PC-3 (cell line): ENCODE measurements at regions not wholly inside any gene's neighbourhood (a gene's known extent, or its start where the extent isn't known, plus 50 kb on each side); places are given as distances from the start of the nearest gene placed in this dataset.

Experiments used
- ATAC-seq: fragments of 200-7000 bp; cut with Tn5 transposase; 2 replicates; pipeline ENCODE4 v1.9.1; 2020; ENCODE audit warnings: mild to moderate bottlenecking, moderate library complexity
- BruUV-seq: library from RNA; stranded (reverse); fragments of 400-500 nt; replicated peaks from 2 replicates; lab custom pipeline; 2021; lab: Mats Ljungman, UMichigan
- CTCF ChIA-PET: fragments of 300-600 bp; sonication (Branson Sonifier 250); formaldehyde crosslinking; loops from one replicate; lab custom pipeline; 2022; ENCODE audit warnings: antibody characterized with exemption; lab: Charles Lee
- POLR2A ChIA-PET: fragments of 300-600 bp; sonication (Branson Sonifier 250); formaldehyde crosslinking; loops from one replicate; lab custom pipeline; 2022; ENCODE audit warnings: antibody characterized with exemption; ENCODE audit not compliant: unreplicated experiment; lab: Charles Lee
- DNase-seq: peaks from one replicate; pipeline ENCODE4 v3.0.0-alpha.2; 2015
- H2AFZ ChIP-seq: fragments of 300-600 bp; sonication (generic); 2 replicates; pipeline ENCODE4 v1.6.0; 2016; ENCODE audit warnings: antibody characterized with exemption, low read length
- H3F3A ChIP-seq: fragments of 300-600 bp; sonication (generic); one replicate; pipeline ENCODE4 v1.6.0; 2017; ENCODE audit warnings: antibody characterized with exemption, low read length, control low read depth, mild to moderate bottlenecking; ENCODE audit not compliant: unreplicated experiment
- H3K27ac ChIP-seq: fragments of 300-600 bp; sonication (generic); 2 replicates; pipeline ENCODE4 v1.5.1; 2016; ENCODE audit warnings: mild to moderate bottlenecking, low read length
- H3K27me3 ChIP-seq: fragments of 300-600 bp; sonication (generic); 2 replicates; pipeline ENCODE4 v1.6.1; 2016; ENCODE audit warnings: low read length, mixed read lengths
- H3K36me3 ChIP-seq: fragments of 300-600 bp; sonication (generic); 2 replicates; pipeline ENCODE4 v1.6.1; 2016; ENCODE audit warnings: low read depth, mixed run types, low read length, mixed read lengths
- H3K4me1 ChIP-seq: fragments of 300-600 bp; sonication (generic); 2 replicates; pipeline ENCODE4 v1.5.1; 2016; ENCODE audit warnings: low read length; ENCODE audit not compliant: insufficient read depth
- H3K4me2 ChIP-seq: fragments of 300-600 bp; sonication (generic); 2 replicates; pipeline ENCODE4 v1.6.0; 2016; ENCODE audit warnings: low read length
- H3K4me3 ChIP-seq: fragments of 300-600 bp; sonication (generic); 2 replicates; pipeline ENCODE4 v1.5.1; 2016; ENCODE audit warnings: mild to moderate bottlenecking, low read length, mixed read lengths
- H3K79me2 ChIP-seq: fragments of 300-600 bp; sonication (generic); 2 replicates; pipeline ENCODE4 v1.6.1; 2017; ENCODE audit warnings: low read length, mixed read lengths
- H3K9ac ChIP-seq: fragments of 300-600 bp; sonication (generic); 2 replicates; pipeline ENCODE4 v1.6.0; 2016; ENCODE audit warnings: mild to moderate bottlenecking, low read length
- H3K9me2 ChIP-seq: fragments of 300-600 bp; sonication (generic); replicated peaks from 2 replicates; pipeline ENCODE4 v1.6.1; 2016; ENCODE audit warnings: mixed run types, low read length, mixed read lengths
- H3K9me3 ChIP-seq: fragments of 300-600 bp; sonication (generic); 2 replicates; pipeline ENCODE4 v1.6.1; 2016; ENCODE audit warnings: low read length, mixed read lengths
- H4K20me1 ChIP-seq: fragments of 300-600 bp; sonication (generic); 2 replicates; pipeline ENCODE4 v1.6.1; 2016; ENCODE audit warnings: low read length, mixed read lengths
- EZH2 ChIP-seq: fragments of 300-600 bp; sonication (generic); IDR thresholded peaks from one replicate; pipeline ENCODE4 v1.6.1; 2017; ENCODE audit warnings: antibody characterized with exemption, mild to moderate bottlenecking, low read length; ENCODE audit not compliant: unreplicated experiment
- EZH2phosphoT487 ChIP-seq: fragments of 300-600 bp; sonication (generic); IDR thresholded peaks from 2 replicates; pipeline ENCODE4 v1.6.1; 2018; ENCODE audit warnings: mild to moderate bottlenecking, antibody characterized with exemption, low read length, borderline replicate concordance
- intact Hi-C: fragments of 100-400 bp; cut with micrococcal nuclease; formaldehyde crosslinking; loops from 2 replicates; pipeline ENCODE4 v1.9.0; 2023
- TF ChIP-seq, protein P1 (sequence below): fragments of 300-600 bp; sonication (generic); conservative IDR thresholded peaks from 2 replicates; pipeline ENCODE4 v1.5.1; 2017; ENCODE audit warnings: antibody characterized with exemption, low read depth, mild to moderate bottlenecking, low read length

DNA sequence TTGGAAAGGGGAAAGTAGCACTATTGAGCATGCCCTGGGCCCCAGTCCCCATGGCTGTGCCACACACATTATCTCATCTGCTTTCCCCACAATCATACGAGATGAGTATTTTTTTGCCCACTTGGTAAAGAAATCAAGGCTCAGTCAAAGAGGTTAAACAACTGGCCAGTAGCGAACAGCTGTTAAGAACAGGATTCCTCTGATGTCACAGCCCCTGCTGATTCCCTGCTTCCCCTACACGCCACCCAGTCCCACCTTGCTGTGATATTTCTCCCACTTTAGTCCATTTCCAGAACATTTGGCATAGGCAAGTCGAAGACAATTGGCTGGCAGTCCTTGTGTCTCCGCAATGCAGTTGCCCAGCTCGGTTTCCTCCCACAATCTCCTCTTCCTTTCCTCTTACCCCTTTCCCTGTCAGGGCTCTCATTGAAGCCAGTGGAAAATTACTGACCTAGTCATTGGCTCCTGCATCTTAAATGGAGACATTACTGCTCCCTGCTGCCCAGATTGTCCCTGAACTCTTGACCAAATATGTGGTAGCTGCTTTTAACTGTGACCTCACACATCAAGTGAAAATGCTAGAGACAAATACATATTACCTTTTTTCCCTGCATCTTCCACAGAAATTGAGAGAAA lies 56.5 kb upstream of the EEPD1 start:
- Histone ChIP-seq H3K4me1 (no peaks in the 10 kb centered on the region), H3K9ac (no peak overlapping the region), H2AFZ (no peak overlapping the region), H3K36me3 (no peaks in the 10 kb centered on the region), H3F3A (no peaks in the 10 kb centered on the region), H3K27ac (no peak overlapping the region), H3K79me2 (no peaks in the 10 kb centered on the region), H3K9me3 (no peaks in the 10 kb centered on the region), H3K4me3 (no peak overlapping the region), H3K27me3 (no peaks in the 10 kb centered on the region), H4K20me1 (no peaks in the 10 kb centered on the region), H3K4me2 (no peak overlapping the region), H3K9me2 (no peaks in the 10 kb centered on the region)
- DNase-seq (no peak), ATAC-seq (peak; percentile 31; the same call in 1 of the 2 replicates)
- no TSS peak for BruUV-seq
- intact Hi-C loops, result no loop called here
- no peak for TF ChIP-seq EZH2phosphoT487
- TF ChIP-seq, protein P1, sequence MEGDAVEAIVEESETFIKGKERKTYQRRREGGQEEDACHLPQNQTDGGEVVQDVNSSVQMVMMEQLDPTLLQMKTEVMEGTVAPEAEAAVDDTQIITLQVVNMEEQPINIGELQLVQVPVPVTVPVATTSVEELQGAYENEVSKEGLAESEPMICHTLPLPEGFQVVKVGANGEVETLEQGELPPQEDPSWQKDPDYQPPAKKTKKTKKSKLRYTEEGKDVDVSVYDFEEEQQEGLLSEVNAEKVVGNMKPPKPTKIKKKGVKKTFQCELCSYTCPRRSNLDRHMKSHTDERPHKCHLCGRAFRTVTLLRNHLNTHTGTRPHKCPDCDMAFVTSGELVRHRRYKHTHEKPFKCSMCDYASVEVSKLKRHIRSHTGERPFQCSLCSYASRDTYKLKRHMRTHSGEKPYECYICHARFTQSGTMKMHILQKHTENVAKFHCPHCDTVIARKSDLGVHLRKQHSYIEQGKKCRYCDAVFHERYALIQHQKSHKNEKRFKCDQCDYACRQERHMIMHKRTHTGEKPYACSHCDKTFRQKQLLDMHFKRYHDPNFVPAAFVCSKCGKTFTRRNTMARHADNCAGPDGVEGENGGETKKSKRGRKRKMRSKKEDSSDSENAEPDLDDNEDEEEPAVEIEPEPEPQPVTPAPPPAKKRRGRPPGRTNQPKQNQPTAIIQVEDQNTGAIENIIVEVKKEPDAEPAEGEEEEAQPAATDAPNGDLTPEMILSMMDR, result no peak
- TF ChIP-seq EZH2, result no peak
- POLR2A ChIA-PET, result interaction anchor here (0.6 kb wide), 1 partner anchor 19 kb away, joined by 3 read pairs; no protein-coding TSS in a partner anchor
- CTCF ChIA-PET, result interaction anchor here (0.5 kb wide), 1 partner anchor 74 kb away, joined by 5 read pairs; no protein-coding TSS in a partner anchor

DNA sequence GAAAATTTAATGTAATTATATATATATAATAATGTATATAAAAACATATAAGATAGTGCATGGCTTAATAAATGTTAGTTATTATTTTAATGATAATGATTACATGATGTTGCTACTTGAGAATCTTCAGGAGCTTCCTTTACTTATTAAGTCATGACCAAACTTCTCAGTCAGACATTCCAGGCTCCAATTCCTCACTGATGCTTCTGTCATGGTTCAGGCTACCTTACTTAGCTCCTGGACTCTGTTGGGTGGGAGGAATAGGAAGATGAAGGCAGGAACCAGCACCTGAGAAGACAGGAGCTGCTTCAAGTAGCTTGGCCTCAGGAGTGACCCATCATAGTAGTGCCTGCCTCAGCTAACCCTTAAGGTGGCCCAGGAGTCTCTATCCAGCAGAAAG lies 55.0 kb upstream of the EEPD1 start:
- Histone ChIP-seq H3K27me3 (no peaks in the 10 kb centered on the region), H3K4me1 (no peaks in the 10 kb centered on the region), H3K4me3 (no peak overlapping the region), H3K79me2 (no peaks in the 10 kb centered on the region), H3K9me3 (no peaks in the 10 kb centered on the region), H4K20me1 (no peaks in the 10 kb centered on the region), H3K4me2 (no peak overlapping the region), H3K36me3 (no peaks in the 10 kb centered on the region), H3F3A (no peaks in the 10 kb centered on the region), H3K27ac (no peak overlapping the region), H3K9ac (no peak overlapping the region), H2AFZ (no peak overlapping the region), H3K9me2 (no peaks in the 10 kb centered on the region)
- no TSS peak for BruUV-seq
- DNase-seq, result no peak
- ChIA-PET POLR2A (no interaction called here), CTCF (no interaction called here)
- intact Hi-C loops, result no loop called here
- TF ChIP-seq, protein P1, result no peak
- TF ChIP-seq EZH2 (no peak), EZH2phosphoT487 (no peak)
- ATAC-seq, result no peak

DNA sequence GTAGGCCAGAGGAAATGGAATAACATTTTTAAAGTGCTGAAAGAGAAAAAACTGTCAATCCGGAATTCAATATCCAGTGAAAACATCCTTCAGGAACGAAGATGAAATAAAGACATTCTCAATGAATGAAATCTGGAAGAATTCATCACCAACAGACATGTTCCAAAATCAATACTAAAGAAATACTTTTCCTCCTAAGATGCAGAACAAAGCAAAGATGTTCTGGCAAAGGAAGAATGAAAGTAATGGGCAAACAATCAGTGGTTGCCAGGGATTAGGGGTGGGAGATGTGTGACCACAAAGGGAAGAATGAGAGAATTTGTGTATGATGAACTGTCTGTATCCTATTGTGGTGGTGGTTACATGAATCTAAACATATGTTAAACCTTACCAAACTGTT lies 52.8 kb upstream of the EEPD1 start:
- Histone ChIP-seq H3K4me3 (no peak overlapping the region), H3K27ac (no peak overlapping the region), H3K27me3 (no peaks in the 10 kb centered on the region), H3K9ac (no peak overlapping the region), H2AFZ (no peak overlapping the region), H3K4me2 (no peak overlapping the region), H3K79me2 (no peaks in the 10 kb centered on the region), H3K9me2 (no peaks in the 10 kb centered on the region), H3K36me3 (no peaks in the 10 kb centered on the region), H4K20me1 (no peaks in the 10 kb centered on the region), H3K9me3 (no peaks in the 10 kb centered on the region), H3F3A (no peaks in the 10 kb centered on the region), H3K4me1 (no peaks in the 10 kb centered on the region)
- no peak for DNase-seq
- BruUV-seq, result no TSS peak
- POLR2A ChIA-PET, result no interaction called here
- CTCF ChIA-PET, result no interaction called here
- ATAC-seq, result no peak
- TF ChIP-seq EZH2 (no peak), EZH2phosphoT487 (no peak)
- TF ChIP-seq, protein P1, result no peak
- intact Hi-C loops, result no loop called here
